ENCODE measurements at regions not wholly inside any gene's neighbourhood (a gene's known extent, or its start where the extent isn't known, plus 50 kb on each side); places are given as distances from the start of the nearest gene placed in this dataset.

GRCh38 chr14:48853159-48853558, 733.0 kb downstream of the RPS29 start:
- Mint-ChIP-seq H3K4me1 (no peaks in the 10 kb centered on the region), H3K27ac (no peak overlapping the region), H3K27me3 (no peaks in the 10 kb centered on the region), H3K4me3 (no peak overlapping the region), H3K36me3 (ENCODE audit: low read depth) (no peaks in the 10 kb centered on the region)
- no peak for ATAC-seq
- DNase-seq: no peak
- H3K9me3 ChIP-seq (ENCODE audit: control insufficient read depth, low read length, poor library complexity, severe bottlenecking): no peaks in the 10 kb centered on the region

- H3K27ac Mint-ChIP-seq: no peak overlapping the region
- no peaks in the 10 kb centered on the region for H3K27me3 Mint-ChIP-seq
- no peak overlapping the region for H3K4me3 Mint-ChIP-seq
Observed at GRCh38 chr14:48849741-48850322, 736.3 kb downstream of the RPS29 start.

DNA sequence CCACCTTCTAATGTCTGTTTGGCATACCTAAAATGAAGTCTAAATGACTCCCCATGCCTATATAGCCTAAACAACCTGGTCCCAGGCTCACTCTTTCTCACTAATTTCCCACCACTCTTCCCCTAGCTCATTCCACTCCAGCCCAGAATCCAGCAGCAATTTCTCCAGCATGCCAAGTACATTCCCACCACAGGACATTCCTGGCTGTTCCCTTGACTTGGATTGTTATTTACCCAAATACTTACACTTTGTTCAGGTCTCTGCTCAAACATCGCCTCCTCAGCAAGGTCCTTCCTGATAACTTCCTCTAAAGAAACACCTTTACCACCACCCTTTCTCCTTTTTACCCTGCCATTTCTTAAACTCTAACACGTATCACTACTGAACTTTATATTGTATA, 743.4 kb downstream of the RPS29 start:
- H3K27me3 Mint-ChIP-seq: no peaks in the 10 kb centered on the region
- no peaks in the 10 kb centered on the region for H3K9me3 ChIP-seq (ENCODE audit: control insufficient read depth, low read length, poor library complexity, severe bottlenecking)
- H3K27ac Mint-ChIP-seq: no peak overlapping the region
- H3K4me3 Mint-ChIP-seq: no peak overlapping the region
- ATAC-seq (no peak), DNase-seq (no peak)
- no peaks in the 10 kb centered on the region for H3K36me3 Mint-ChIP-seq (ENCODE audit: low read depth)
- H3K4me1 Mint-ChIP-seq: no peaks in the 10 kb centered on the region

More at GRCh38 chr14:48849741-48850322, 736.3 kb downstream of the RPS29 start:
- H3K9me3 ChIP-seq (ENCODE audit: control insufficient read depth, low read length, poor library complexity, severe bottlenecking): no peaks in the 10 kb centered on the region
- no peak for ATAC-seq
- no peaks in the 10 kb centered on the region for H3K36me3 Mint-ChIP-seq (ENCODE audit: low read depth)
- no peak for DNase-seq
- no peaks in the 10 kb centered on the region for H3K4me1 Mint-ChIP-seq

- ATAC-seq (no peak), DNase-seq (no peak)
- H3K27ac Mint-ChIP-seq: no peak overlapping the region
- H3K9me3 ChIP-seq (ENCODE audit: control insufficient read depth, low read length, poor library complexity, severe bottlenecking): no peaks in the 10 kb centered on the region
- no peaks in the 10 kb centered on the region for H3K4me1 Mint-ChIP-seq
- H3K4me3 Mint-ChIP-seq: no peak overlapping the region
- no peaks in the 10 kb centered on the region for H3K27me3 Mint-ChIP-seq
- no peaks in the 10 kb centered on the region for H3K36me3 Mint-ChIP-seq (ENCODE audit: low read depth)
Observed at GRCh38 chr14:48826058-48826457, 760.1 kb downstream of the RPS29 start.

- Mint-ChIP-seq H3K36me3 (ENCODE audit: low read depth) (no peaks in the 10 kb centered on the region), H3K4me3 (no peak overlapping the region), H3K27me3 (no peaks in the 10 kb centered on the region), H3K27ac (no peak overlapping the region), H3K4me1 (no peaks in the 10 kb centered on the region)
- DNase-seq: no peak
- H3K9me3 ChIP-seq (ENCODE audit: control insufficient read depth, low read length, poor library complexity, severe bottlenecking): no peaks in the 10 kb centered on the region
- ATAC-seq: no peak
Observed at GRCh38 chr14:48814562-48814961, 771.6 kb downstream of the RPS29 start.

DNA sequence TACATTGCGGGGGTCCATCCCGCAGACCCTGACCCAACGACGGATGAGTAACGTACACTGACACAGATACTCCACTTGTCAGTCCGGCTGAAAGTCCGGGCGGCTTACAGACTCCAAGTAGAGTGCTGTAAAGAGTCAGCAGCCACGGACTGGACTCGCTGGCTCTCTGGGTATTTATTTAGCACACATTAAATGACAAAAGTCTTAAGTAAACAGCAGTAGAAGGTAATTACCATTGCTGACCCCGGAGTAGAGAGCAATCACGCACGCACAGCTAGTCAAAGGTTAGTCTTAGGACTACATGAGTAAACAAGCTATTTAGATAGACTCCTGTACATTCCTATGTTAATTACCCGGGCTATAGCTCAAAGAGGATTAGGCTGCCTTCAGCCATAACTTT, 780.9 kb downstream of the RPS29 start:
- Mint-ChIP-seq H3K4me1 (no peaks in the 10 kb centered on the region), H3K27me3 (no peaks in the 10 kb centered on the region), H3K36me3 (ENCODE audit: low read depth) (no peaks in the 10 kb centered on the region), H3K27ac (no peak overlapping the region), H3K4me3 (no peak overlapping the region)
- DNase-seq: no peak
- no peak for ATAC-seq
- no peaks in the 10 kb centered on the region for H3K9me3 ChIP-seq (ENCODE audit: control insufficient read depth, low read length, poor library complexity, severe bottlenecking)

DNA sequence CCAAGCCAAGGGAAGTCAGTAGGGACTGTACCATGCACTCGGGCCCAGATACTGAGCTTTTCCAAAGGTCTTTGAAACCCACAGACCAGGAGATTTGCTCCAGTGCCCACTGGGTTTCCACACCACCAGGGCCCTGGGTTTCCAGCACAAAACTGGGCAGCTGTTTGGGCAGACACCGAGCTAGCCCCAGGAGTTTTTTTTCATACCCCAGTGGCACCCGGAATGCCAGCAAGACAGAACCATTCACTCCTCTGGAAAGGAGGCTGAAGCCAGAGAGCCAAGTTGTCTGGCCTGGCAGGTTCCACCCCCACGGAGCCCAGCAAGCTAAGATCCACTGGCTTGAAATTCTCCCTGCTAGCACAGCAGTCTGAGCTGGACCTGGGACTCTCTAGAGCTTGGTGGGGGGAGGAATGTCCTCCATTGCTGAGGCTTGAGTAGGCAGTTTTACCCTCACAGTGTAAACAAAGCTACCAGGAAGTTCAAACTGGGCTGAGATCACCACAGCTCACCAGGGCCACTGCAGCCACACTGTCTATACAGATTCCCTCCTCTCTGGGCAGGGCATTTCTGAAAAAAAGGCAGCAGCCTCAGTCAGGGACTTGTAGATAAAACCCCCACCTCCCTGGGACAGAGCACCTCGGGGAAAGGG, 793.7 kb downstream of the RPS29 start:
- ATAC-seq (no peak), DNase-seq (no peak)
- Mint-ChIP-seq H3K27ac (no peak overlapping the region), H3K36me3 (ENCODE audit: low read depth) (no peaks in the 10 kb centered on the region), H3K4me3 (no peak overlapping the region), H3K27me3 (no peaks in the 10 kb centered on the region), H3K4me1 (no peaks in the 10 kb centered on the region)
- H3K9me3 ChIP-seq (ENCODE audit: control insufficient read depth, low read length, poor library complexity, severe bottlenecking): no peaks in the 10 kb centered on the region

GRCh38 chr14:48788771-48789170, 797.4 kb downstream of the RPS29 start:
- Mint-ChIP-seq H3K4me3 (no peak overlapping the region), H3K27ac (no peak overlapping the region), H3K4me1 (no peaks in the 10 kb centered on the region), H3K27me3 (no peaks in the 10 kb centered on the region), H3K36me3 (ENCODE audit: low read depth) (no peaks in the 10 kb centered on the region)
- DNase-seq (no peak), ATAC-seq (no peak)
- no peaks in the 10 kb centered on the region for H3K9me3 ChIP-seq (ENCODE audit: control insufficient read depth, low read length, poor library complexity, severe bottlenecking)

GRCh38 chr14:48786498-48786897, 799.7 kb downstream of the RPS29 start:
- no peak overlapping the region for H3K4me3 Mint-ChIP-seq
- no peaks in the 10 kb centered on the region for H3K27me3 Mint-ChIP-seq
- DNase-seq (no peak), ATAC-seq (no peak)
- H3K27ac Mint-ChIP-seq: no peak overlapping the region
- H3K9me3 ChIP-seq (ENCODE audit: control insufficient read depth, low read length, poor library complexity, severe bottlenecking): no peaks in the 10 kb centered on the region
- no peaks in the 10 kb centered on the region for H3K36me3 Mint-ChIP-seq (ENCODE audit: low read depth)
- H3K4me1 Mint-ChIP-seq: no peaks in the 10 kb centered on the region

- no peak for DNase-seq
- no peaks in the 10 kb centered on the region for H3K4me1 Mint-ChIP-seq
- H3K27ac Mint-ChIP-seq: no peak overlapping the region
- no peaks in the 10 kb centered on the region for H3K9me3 ChIP-seq (ENCODE audit: control insufficient read depth, low read length, poor library complexity, severe bottlenecking)
- ATAC-seq: no peak
- no peaks in the 10 kb centered on the region for H3K36me3 Mint-ChIP-seq (ENCODE audit: low read depth)
- no peaks in the 10 kb centered on the region for H3K27me3 Mint-ChIP-seq
- H3K4me3 Mint-ChIP-seq: no peak overlapping the region
Observed at GRCh38 chr14:48771717-48772116, 814.5 kb downstream of the RPS29 start.

GRCh38 chr14:48751293-48751692, 834.9 kb downstream of the RPS29 start:
- Mint-ChIP-seq H3K4me3 (no peak overlapping the region), H3K27me3 (no peaks in the 10 kb centered on the region), H3K27ac (no peak overlapping the region), H3K36me3 (ENCODE audit: low read depth) (no peaks in the 10 kb centered on the region), H3K4me1 (no peaks in the 10 kb centered on the region)
- DNase-seq (no peak), ATAC-seq (no peak)
- no peaks in the 10 kb centered on the region for H3K9me3 ChIP-seq (ENCODE audit: control insufficient read depth, low read length, poor library complexity, severe bottlenecking)

DNA sequence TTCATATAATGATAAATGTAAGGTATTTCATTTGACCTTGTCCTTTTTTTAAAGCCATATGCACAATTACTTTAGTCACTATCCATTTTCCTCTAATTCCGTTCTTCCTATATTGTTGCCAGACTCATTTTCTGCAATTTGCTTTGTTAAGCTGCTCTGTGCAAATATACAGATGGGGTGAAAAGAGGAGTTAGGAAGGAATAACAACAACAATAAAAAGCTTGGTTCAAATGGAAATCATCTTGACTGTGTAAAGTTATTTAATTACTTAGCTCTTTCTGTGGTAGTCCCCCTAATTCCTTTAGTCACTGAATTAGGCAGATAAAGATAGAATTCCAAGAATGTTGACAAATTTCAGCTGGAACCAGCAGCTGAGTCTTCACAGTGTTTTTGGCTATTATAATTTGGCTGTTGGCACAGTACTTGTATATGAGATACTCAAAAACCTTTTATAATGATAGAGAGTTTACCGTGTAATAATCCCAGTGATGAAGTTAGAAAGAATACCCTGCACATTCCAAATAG, 838.0 kb downstream of the RPS29 start:
- H3K4me3 Mint-ChIP-seq: no peak overlapping the region
- H3K27me3 Mint-ChIP-seq: no peaks in the 10 kb centered on the region
- ATAC-seq (no peak), DNase-seq (no peak)
- H3K4me1 Mint-ChIP-seq: no peaks in the 10 kb centered on the region
- H3K9me3 ChIP-seq (ENCODE audit: control insufficient read depth, low read length, poor library complexity, severe bottlenecking): no peaks in the 10 kb centered on the region
- no peaks in the 10 kb centered on the region for H3K36me3 Mint-ChIP-seq (ENCODE audit: low read depth)
- no peak overlapping the region for H3K27ac Mint-ChIP-seq

GRCh38 chr14:48747561-48748089, 838.6 kb downstream of the RPS29 start:
- no peaks in the 10 kb centered on the region for H3K27me3 Mint-ChIP-seq
- H3K4me3 Mint-ChIP-seq: no peak overlapping the region
- H3K4me1 Mint-ChIP-seq: no peaks in the 10 kb centered on the region
- no peaks in the 10 kb centered on the region for H3K9me3 ChIP-seq (ENCODE audit: control insufficient read depth, low read length, poor library complexity, severe bottlenecking)
- ATAC-seq (no peak), DNase-seq (no peak)
- H3K36me3 Mint-ChIP-seq (ENCODE audit: low read depth): no peaks in the 10 kb centered on the region
- no peak overlapping the region for H3K27ac Mint-ChIP-seq

- DNase-seq (no peak), ATAC-seq (no peak)
- Mint-ChIP-seq H3K27ac (no peak overlapping the region), H3K36me3 (ENCODE audit: low read depth) (no peaks in the 10 kb centered on the region), H3K27me3 (no peaks in the 10 kb centered on the region), H3K4me1 (no peaks in the 10 kb centered on the region), H3K4me3 (no peak overlapping the region)
- no peaks in the 10 kb centered on the region for H3K9me3 ChIP-seq (ENCODE audit: control insufficient read depth, low read length, poor library complexity, severe bottlenecking)
Observed at GRCh38 chr14:48744202-48744601, 842.0 kb downstream of the RPS29 start.

Data from T-helper 17 cell (primary cell).